HFF-Myc (cell line): ENCODE measurements at regions not wholly inside any gene's neighbourhood (a gene's known extent, or its start where the extent isn't known, plus 50 kb on each side); places are given as distances from the start of the nearest gene placed in this dataset.

Source experiments
- DNase-seq: peaks from one replicate; pipeline ENCODE4 v3.0.0-alpha.2; 2011; ENCODE audit warnings: low read depth; ENCODE audit errors: extremely low read depth
- H3K4me3 ChIP-seq: replicated peaks from 2 replicates; pipeline ENCODE4 v1.5.1; 2011; ENCODE audit warnings: low read depth, mild to moderate bottlenecking, control low read depth, low read length
- CTCF ChIP-seq: IDR thresholded peaks from 2 replicates; pipeline ENCODE4 v1.5.1; 2012; ENCODE audit warnings: mild to moderate bottlenecking, low read depth, low read length, control low read depth; ENCODE audit errors: missing control alignments

GRCh38 chr4:125021189-125021588 is 293.6 kb upstream of the FAT4 start:
- TF ChIP-seq CTCF, result no peak
- H3K4me3 ChIP-seq, result no peak overlapping the region
- no peak for DNase-seq

- no peak for TF ChIP-seq CTCF
- DNase-seq, result no peak
- H3K4me3 ChIP-seq, result no peak overlapping the region
These were observed 294.4 kb upstream of the FAT4 start for GRCh38 chr4:125020089-125021034.

- no peak overlapping the region for H3K4me3 ChIP-seq
- no peak for TF ChIP-seq CTCF
- DNase-seq, result no peak
These were observed 297.9 kb upstream of the FAT4 start for GRCh38 chr4:125016892-125017299.

- no peak for TF ChIP-seq CTCF
- no peak overlapping the region for H3K4me3 ChIP-seq
- no peak for DNase-seq
These were observed 300.9 kb upstream of the FAT4 start for GRCh38 chr4:125013891-125014290.

GRCh38 chr4:125011646-125012045 is 299.1 kb upstream of the ANKRD50 start:
- H3K4me3 ChIP-seq, result no peak overlapping the region
- DNase-seq, result no peak
- no peak for TF ChIP-seq CTCF

- no peak for DNase-seq
- no peak overlapping the region for H3K4me3 ChIP-seq
- no peak for TF ChIP-seq CTCF
These were observed 298.4 kb upstream of the ANKRD50 start for GRCh38 chr4:125010796-125011503.
